Lower leg skin (tissue), 4 donors: ENCODE measurements at regions not wholly inside any gene's neighbourhood (a gene's known extent, or its start where the extent isn't known, plus 50 kb on each side); places are given as distances from the start of the nearest gene placed in this dataset.
"Not testable (repeated sequence)": the region's sequence is repeated elsewhere in the genome, so short reads cannot be mapped to it uniquely, and the experiment has no call there.

Experiments
- DNase-seq, 2 donors: peaks; one replicate each; pipeline ENCODE4 v3.0.0-alpha.2; 2019; ENCODE audit warnings: low spot score in 2 of 2
- H3K4me3 ChIP-seq: fragments of 200-600 bp; sonication (generic); 2 replicates; pipeline ENCODE4 v1.5.1; 2017; ENCODE audit warnings: mild to moderate bottlenecking, low read depth; ENCODE audit not compliant: poor library complexity, severe bottlenecking
- POLR2A ChIP-seq, 2 donors: fragments of 450-650 bp; IDR thresholded peaks; one replicate each; pipeline ENCODE4 v1.6.1; 2016 to 2017; ENCODE audit warnings: antibody characterized with exemption in 2 of 2, mild to moderate bottlenecking in 1 of 2, moderate library complexity in 1 of 2
- WGBS, 2 donors: methylation state at CpG; one replicate each; pipeline ENCODE4 v1.1.5; 2018; 5-methylcytosine and 5-hydroxymethylcytosine counted together
- intact Hi-C: fragments of 100-400 bp; cut with DNase I; formaldehyde crosslinking; loops from one replicate; pipeline ENCODE4 v1.15.0; 2023; ENCODE audit warnings: low total_unique reads
- TF ChIP-seq, protein P1 (sequence below), 3 donors: fragments of 450-650 bp; IDR thresholded peaks; one replicate each; pipeline ENCODE4 v1.5.1; 2016; ENCODE audit warnings: antibody characterized with exemption in 3 of 3, mild to moderate bottlenecking in 3 of 3, moderate library complexity in 2 of 3

DNA sequence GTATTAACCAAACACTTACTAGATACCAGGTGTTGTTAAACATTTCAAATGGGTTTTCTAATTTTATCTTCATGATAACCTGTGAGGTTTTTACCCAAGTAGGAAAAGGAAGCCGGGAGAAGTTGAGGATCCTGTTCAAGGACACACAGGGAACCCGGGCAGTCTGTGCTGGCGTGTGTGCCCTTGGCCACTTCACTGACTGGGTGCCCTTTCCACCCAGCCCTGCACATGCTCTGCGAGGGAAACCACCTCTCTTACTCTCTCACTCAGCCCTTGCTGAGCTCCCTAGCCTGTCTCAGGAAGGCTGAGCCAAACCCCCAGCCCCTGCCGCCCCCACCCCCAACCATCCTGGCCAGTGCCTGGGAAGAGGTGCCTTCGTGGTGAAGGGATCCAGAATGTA is 51.8 kb downstream of the TEX44 start:
- 52 to 59% methylated on average over 6 of the region's 6 CpGs for WGBS, 2 donors

DNA sequence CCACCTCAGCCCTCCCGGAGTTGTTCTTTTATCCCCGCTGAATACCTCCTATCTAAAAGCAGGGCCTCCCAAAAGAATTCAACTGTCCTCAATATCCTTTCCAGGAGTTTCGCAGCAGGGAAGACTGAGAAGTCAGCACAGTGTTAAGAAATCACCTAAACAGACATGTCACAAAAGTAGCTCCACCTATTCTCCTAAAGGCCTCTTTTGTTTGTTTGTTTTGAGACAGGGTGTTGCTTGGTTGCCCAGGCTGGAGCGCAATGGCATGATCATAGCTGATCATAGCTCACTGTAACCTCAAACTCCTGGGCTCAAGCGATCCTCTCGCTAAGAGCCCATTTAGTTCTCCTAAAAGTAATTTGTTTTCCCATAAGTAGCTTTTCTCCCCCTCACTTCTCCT is 53.8 kb downstream of the TEX44 start:
- 32 to 46% methylated on average over 6 of the region's 6 CpGs for WGBS, 2 donors
- TF ChIP-seq, protein P1, sequence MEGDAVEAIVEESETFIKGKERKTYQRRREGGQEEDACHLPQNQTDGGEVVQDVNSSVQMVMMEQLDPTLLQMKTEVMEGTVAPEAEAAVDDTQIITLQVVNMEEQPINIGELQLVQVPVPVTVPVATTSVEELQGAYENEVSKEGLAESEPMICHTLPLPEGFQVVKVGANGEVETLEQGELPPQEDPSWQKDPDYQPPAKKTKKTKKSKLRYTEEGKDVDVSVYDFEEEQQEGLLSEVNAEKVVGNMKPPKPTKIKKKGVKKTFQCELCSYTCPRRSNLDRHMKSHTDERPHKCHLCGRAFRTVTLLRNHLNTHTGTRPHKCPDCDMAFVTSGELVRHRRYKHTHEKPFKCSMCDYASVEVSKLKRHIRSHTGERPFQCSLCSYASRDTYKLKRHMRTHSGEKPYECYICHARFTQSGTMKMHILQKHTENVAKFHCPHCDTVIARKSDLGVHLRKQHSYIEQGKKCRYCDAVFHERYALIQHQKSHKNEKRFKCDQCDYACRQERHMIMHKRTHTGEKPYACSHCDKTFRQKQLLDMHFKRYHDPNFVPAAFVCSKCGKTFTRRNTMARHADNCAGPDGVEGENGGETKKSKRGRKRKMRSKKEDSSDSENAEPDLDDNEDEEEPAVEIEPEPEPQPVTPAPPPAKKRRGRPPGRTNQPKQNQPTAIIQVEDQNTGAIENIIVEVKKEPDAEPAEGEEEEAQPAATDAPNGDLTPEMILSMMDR (IDR thresholded peaks at IDR 0.05), result no peak
- TF ChIP-seq POLR2A (IDR thresholded peaks at IDR 0.05), result no peak
- intact Hi-C loops, result no loop called here
- no peak for DNase-seq
- H3K4me3 ChIP-seq, result no peak overlapping the region

More for the DNA sequence above, 51.8 kb downstream of the TEX44 start:
- TF ChIP-seq, protein P1 (IDR thresholded peaks at IDR 0.05), result no peak
- TF ChIP-seq POLR2A (IDR thresholded peaks at IDR 0.05), result no peak
- DNase-seq, result no peak
- no peak overlapping the region for H3K4me3 ChIP-seq
- intact Hi-C loops, result no loop called here

DNA sequence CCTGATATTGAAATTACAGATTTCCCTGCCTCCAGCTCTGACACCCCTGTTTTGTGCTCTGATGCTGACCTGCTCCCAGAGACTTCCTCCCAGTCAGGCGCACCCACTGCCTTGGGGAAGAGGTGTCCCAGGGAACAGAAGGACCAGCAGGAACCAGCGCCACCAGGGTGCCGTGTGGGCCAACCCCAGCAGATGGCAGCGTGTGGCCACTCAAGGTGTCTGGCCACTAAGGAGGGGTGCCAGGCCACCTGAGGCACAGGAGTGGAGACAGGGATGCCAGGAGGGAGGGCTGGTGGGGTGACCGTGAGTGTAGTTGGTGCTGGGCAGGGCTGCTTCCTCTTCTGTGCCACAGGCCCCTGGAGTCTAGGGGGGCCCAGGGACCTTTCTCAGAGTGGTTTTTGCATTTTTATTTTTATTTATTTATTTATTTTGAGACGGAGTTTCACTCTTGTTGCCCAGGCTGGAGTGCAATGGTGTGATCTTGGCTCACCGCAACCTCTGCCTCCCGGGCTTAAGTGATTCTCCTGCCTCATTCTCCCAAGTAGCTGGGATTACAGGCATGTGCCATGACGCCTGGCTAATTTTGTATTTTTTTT is 56.0 kb downstream of the TEX44 start:
- WGBS, 2 donors, result 59 to 60% methylated on average over 9 of the region's 9 CpGs
- peak; percentile 69 to 94 for DNase-seq
- TF ChIP-seq POLR2A (IDR thresholded peaks at IDR 0.05), result no peak
- TF ChIP-seq, protein P1 (IDR thresholded peaks at IDR 0.05), result peak in 1 of 3 donors; percentile 39
- intact Hi-C loops, result no loop called here
- H3K4me3 ChIP-seq, result no peak overlapping the region

DNA sequence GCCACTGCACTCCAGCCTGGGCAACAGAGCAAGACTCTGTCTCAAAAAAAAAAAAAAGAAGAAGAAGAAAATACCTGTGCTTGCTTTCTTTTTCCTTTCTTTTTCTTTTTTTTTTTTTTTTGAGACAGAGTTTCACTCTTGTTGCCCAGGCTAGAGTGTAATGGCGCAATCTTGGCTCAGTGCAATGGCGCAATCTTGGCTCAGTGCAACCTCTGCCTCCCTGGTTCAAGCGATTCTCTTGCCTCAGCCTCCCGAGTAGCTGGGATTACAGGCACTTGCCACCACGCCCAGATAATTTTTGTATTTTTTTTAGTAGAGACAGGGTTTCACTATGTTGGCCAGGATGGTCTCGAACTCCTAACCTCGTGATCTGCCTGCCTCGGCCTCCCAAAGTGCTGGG is 56.8 kb upstream of the PTMA start:
- 84 to 85% methylated on average over 8 of the region's 8 CpGs for WGBS, 2 donors
- intact Hi-C loops, DNase-seq, H3K4me3 ChIP-seq: not testable (repeated sequence)

DNA sequence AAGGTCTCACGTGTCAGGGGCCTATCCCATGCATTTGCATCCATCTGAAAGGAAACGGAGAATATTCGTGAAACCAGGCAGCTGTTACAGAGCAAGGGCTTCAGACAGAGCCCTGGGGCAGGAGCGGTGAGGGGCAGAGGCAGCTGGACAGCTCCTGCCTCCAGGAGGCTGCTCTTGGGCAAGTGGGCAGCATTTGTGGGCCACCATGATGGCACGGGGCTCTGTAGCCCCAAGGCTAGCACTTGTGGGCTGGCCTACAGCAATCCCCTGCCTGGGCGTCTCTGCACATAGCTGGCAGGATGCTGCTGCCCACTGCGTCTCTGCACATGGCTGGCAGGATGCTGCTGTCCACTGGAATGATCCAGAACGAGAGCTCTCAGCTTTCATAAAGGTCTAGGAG is 52.8 kb upstream of the PTMA start:
- no peak overlapping the region for H3K4me3 ChIP-seq
- no peak for DNase-seq
- WGBS, 2 donors, result 63 to 71% methylated on average over 7 to 8 of the region's 8 CpGs
- intact Hi-C loops, result no loop called here
- TF ChIP-seq, protein P1 (IDR thresholded peaks at IDR 0.05), result no peak
- TF ChIP-seq POLR2A (IDR thresholded peaks at IDR 0.05), result no peak

DNA sequence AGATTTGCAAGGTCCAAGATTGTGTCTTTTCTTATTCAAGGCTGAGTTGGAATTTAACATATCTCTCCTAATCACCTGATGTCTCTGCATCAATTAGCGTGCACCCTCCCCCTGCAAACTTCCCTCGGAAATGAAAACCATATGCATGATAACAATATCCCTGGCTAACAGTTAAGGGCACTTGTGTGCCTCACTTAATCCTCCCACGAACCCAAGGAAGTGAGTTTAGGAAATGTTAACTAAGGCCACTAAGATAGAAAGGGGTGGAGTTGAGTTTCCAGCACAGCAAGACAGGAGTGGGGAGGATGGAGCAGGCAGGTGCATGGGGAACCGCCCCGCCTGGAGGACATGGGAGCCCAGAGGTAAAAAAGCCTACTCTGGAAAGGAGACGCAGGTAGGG is 52.4 kb upstream of the PTMA start:
- DNase-seq, result no peak
- intact Hi-C loops, result no loop called here
- TF ChIP-seq, protein P1 (IDR thresholded peaks at IDR 0.05), result no peak
- TF ChIP-seq POLR2A (IDR thresholded peaks at IDR 0.05), result no peak
- H3K4me3 ChIP-seq, result no peak overlapping the region
- 53 to 57% methylated on average over 6 of the region's 6 CpGs for WGBS, 2 donors
